ENCODE measurements at regions not wholly inside any gene's neighbourhood (a gene's known extent, or its start where the extent isn't known, plus 50 kb on each side); places are given as distances from the start of the nearest gene placed in this dataset.
"Not testable (repeated sequence)": the region's sequence is repeated elsewhere in the genome, so short reads cannot be mapped to it uniquely, and the experiment has no call there.

DNA sequence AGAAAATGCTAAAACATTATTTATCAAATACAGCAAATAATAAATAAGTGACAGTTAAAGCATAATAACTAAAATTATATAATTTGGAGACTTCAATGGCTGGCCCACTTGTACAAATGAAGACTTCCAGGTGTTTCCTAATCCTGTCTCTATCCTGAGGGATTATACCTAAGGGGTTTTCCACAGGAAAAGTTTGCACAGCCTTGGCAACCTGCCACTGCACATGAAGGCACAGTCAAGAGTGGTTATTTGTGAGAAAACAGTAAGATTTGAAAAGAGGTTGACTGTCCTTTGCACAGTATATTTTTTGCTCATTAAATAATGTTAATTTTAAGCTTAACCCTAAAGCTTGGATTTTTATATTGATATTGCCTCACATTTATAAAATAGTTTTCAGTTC lies 655.9 kb downstream of the TTLL7 start:
- POLR2A ChIA-PET (ENCODE audit: unreplicated experiment); BruUV-seq (replicated peaks): not testable (repeated sequence)

GRCh38 chr1:83332308-83332707 lies 666.6 kb downstream of the TTLL7 start:
- peak; percentile 53; the same call in 1 of the 2 replicates for ATAC-seq (ENCODE audit: low read depth)
- H4K5ac ChIP-seq (ENCODE audit: low read depth, low read length); CTCF ChIA-PET; H3K36me3 ChIP-seq (ENCODE audit: control insufficient read depth, insufficient read depth, low read length); H3K4me1 ChIP-seq (ENCODE audit: control insufficient read depth, insufficient read depth, low read length); H2BK5ac ChIP-seq (ENCODE audit: low read depth, low read length, poor library complexity, severe bottlenecking); H2BK120ac ChIP-seq (ENCODE audit: low read depth, low read length); H3K23ac ChIP-seq (ENCODE audit: low read depth, low read length); H3K4me2 ChIP-seq (ENCODE audit: low read depth, low read length); in situ Hi-C loops (cut with MboI; ENCODE audit: low sequenced_read_pairs); H4K20me1 ChIP-seq (ENCODE audit: insufficient read depth, low read length); H3K4ac ChIP-seq (ENCODE audit: low read depth, low read length); dilution Hi-C loops (cut with HindIII; ENCODE audit: low sequenced_read_pairs, unreplicated experiment); H3K18ac ChIP-seq (ENCODE audit: low read depth, low read length); H2AK5ac ChIP-seq (ENCODE audit: low read depth, low read length); H2AK9ac ChIP-seq (replicated peaks; ENCODE audit: low read depth, low read length, poor library complexity); H3K4me3 ChIP-seq (ENCODE audit: insufficient read depth, low read depth, low read length); DNase-seq; H2BK15ac ChIP-seq (ENCODE audit: low read depth, low read length); H3K9me1 ChIP-seq (ENCODE audit: insufficient read depth, low read length); BruUV-seq (replicated peaks); H2BK20ac ChIP-seq (ENCODE audit: low read depth, low read length); H2AFZ ChIP-seq (replicated peaks; ENCODE audit: low read length, poor library complexity); H3K9ac ChIP-seq (ENCODE audit: low read depth, low read length); H4K91ac ChIP-seq (ENCODE audit: insufficient read depth, low read depth, low read length); H3K14ac ChIP-seq (replicated peaks; ENCODE audit: low read depth, low read length); H3K27ac ChIP-seq (ENCODE audit: insufficient read depth, low read length); intact Hi-C loops (cut with micrococcal nuclease); POLR2A ChIA-PET (ENCODE audit: unreplicated experiment); H3K79me1 ChIP-seq (ENCODE audit: low read depth in 1 of 2, low read length in 2 of 2); H4K8ac ChIP-seq (ENCODE audit: low read depth in 2 of 2, low read length in 2 of 2); H3K9me3 ChIP-seq (ENCODE audit: control insufficient read depth, insufficient read depth, low read length); H3K56ac ChIP-seq (ENCODE audit: extremely low read depth, insufficient read depth, low read length); H3K27me3 ChIP-seq (ENCODE audit: control insufficient read depth, insufficient read depth, low read length): not testable (repeated sequence)
- no CpG with 5 or more reads among the region's 1 CpG for WGBS, 2 experiments (ENCODE audit: extremely low coverage in 2 of 2, insufficient read length in 1 of 2)

More for the DNA sequence above, 655.9 kb downstream of the TTLL7 start:
- H2BK5ac ChIP-seq (ENCODE audit: low read depth, low read length, poor library complexity, severe bottlenecking); H3K4me3 ChIP-seq (ENCODE audit: insufficient read depth, low read depth, low read length); H3K14ac ChIP-seq (replicated peaks; ENCODE audit: low read depth, low read length); H4K5ac ChIP-seq (ENCODE audit: low read depth, low read length); H3K9me1 ChIP-seq (ENCODE audit: insufficient read depth, low read length); H3K23ac ChIP-seq (ENCODE audit: low read depth, low read length); H2AK9ac ChIP-seq (replicated peaks; ENCODE audit: low read depth, low read length, poor library complexity); H4K8ac ChIP-seq (ENCODE audit: low read depth in 2 of 2, low read length in 2 of 2); DNase-seq; H3K9ac ChIP-seq (ENCODE audit: low read depth, low read length); H3K79me1 ChIP-seq (ENCODE audit: low read depth in 1 of 2, low read length in 2 of 2); H3K4me1 ChIP-seq (ENCODE audit: control insufficient read depth, insufficient read depth, low read length); H4K91ac ChIP-seq (ENCODE audit: insufficient read depth, low read depth, low read length); H3K9me3 ChIP-seq (ENCODE audit: control insufficient read depth, insufficient read depth, low read length); H2BK15ac ChIP-seq (ENCODE audit: low read depth, low read length); ATAC-seq (ENCODE audit: low read depth); H3K27me3 ChIP-seq (ENCODE audit: control insufficient read depth, insufficient read depth, low read length); H3K27ac ChIP-seq (ENCODE audit: insufficient read depth, low read length); H3K56ac ChIP-seq (ENCODE audit: extremely low read depth, insufficient read depth, low read length); H2BK20ac ChIP-seq (ENCODE audit: low read depth, low read length); H3K36me3 ChIP-seq (ENCODE audit: control insufficient read depth, insufficient read depth, low read length); dilution Hi-C loops (cut with HindIII; ENCODE audit: low sequenced_read_pairs, unreplicated experiment); H2AFZ ChIP-seq (replicated peaks; ENCODE audit: low read length, poor library complexity); intact Hi-C loops (cut with micrococcal nuclease); H2AK5ac ChIP-seq (ENCODE audit: low read depth, low read length); H3K18ac ChIP-seq (ENCODE audit: low read depth, low read length); H2BK120ac ChIP-seq (ENCODE audit: low read depth, low read length); H3K4ac ChIP-seq (ENCODE audit: low read depth, low read length); in situ Hi-C loops (cut with MboI; ENCODE audit: low sequenced_read_pairs); H3K4me2 ChIP-seq (ENCODE audit: low read depth, low read length); H4K20me1 ChIP-seq (ENCODE audit: insufficient read depth, low read length); CTCF ChIA-PET: not testable (repeated sequence)
